ENCODE measurements at regions not wholly inside any gene's neighbourhood (a gene's known extent, or its start where the extent isn't known, plus 50 kb on each side); places are given as distances from the start of the nearest gene placed in this dataset.

DNA sequence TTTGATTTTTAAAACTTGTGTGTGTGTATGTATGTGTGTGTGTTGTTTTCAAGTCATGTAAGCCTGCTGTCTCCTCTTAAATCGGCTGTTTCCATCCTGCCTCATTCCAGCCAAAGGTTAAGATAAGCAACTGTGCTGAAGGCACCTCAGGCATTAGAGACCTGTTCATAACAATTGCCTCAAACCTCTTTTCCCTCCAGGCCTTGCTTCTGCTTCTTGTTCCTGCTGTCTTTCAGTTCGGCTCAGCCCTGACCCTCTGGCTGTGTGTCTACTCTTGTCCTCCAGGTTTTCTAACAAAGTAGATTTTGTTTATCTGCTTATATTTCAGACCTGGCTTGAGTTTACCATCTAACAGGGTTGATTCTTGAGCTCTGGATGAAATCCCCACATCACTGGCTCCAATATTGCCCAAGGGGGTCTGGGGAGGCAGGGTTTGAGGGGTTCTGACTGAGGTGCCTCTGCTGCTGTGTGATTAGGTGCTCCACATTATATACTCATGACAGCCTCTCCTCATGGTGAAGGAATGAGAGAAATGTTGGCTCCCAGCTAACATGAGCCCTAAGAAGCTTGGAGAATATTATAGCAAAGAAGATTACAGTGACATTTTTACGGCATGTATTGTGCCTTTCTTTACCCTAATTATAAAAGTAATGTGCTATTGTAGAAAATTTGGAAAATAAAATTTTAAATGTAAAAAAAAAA, 229.7 kb upstream of the PIK3R1 start:
- no peak for TF ChIP-seq POLR2AphosphoS5 (IDR thresholded peaks at IDR 0.05)
- TF ChIP-seq POLR2A (IDR thresholded peaks at IDR 0.05) = no peak
- no peak for TF ChIP-seq CTCF (IDR thresholded peaks at IDR 0.05)
- TF ChIP-seq EP300 (IDR thresholded peaks at IDR 0.05) = no peak

Data from stomach (tissue), 4 donors.